ENCODE measurements at regions not wholly inside any gene's neighbourhood (a gene's known extent, or its start where the extent isn't known, plus 50 kb on each side); places are given as distances from the start of the nearest gene placed in this dataset.

- H3K27ac ChIP-seq (ENCODE audit: low read length): no peak overlapping the region
- no TSS peak for BruUV-seq (replicated peaks)
- no peaks in the 10 kb centered on the region for H3K27me3 ChIP-seq (ENCODE audit: control insufficient read depth, insufficient read depth, low read length)
- ChIA-PET POLR2A (no interaction called here), CTCF (no interaction called here)
- in situ Hi-C loops (cut with HindIII; ENCODE audit: low pct_unique_long_range_greater_than_20kb, low sequenced_read_pairs) (no loop called here), intact Hi-C loops (cut with micrococcal nuclease; ENCODE audit: unreplicated experiment) (no loop called here)
- H3K36me3 ChIP-seq (ENCODE audit: control insufficient read depth, insufficient read depth, low read length): no peaks in the 10 kb centered on the region
- H3K4me1 ChIP-seq (ENCODE audit: control insufficient read depth, insufficient read depth, low read length): no peaks in the 10 kb centered on the region
- ATAC-seq: peak; percentile 66; the same call in 1 of the 2 replicates
- no peak overlapping the region for H3K4me3 ChIP-seq (ENCODE audit: low read depth in 2 of 2, low read length in 2 of 2)
- DNase-seq (ENCODE audit: low read depth, low spot score): peak; percentile 53
- TF ChIP-seq TCF7L2 (IDR thresholded peaks at IDR 0.05; ENCODE audit: low read depth, low read length) (no peak), REST (IDR thresholded peaks at IDR 0.05; ENCODE audit: insufficient read depth in 1 of 2, low read depth in 2 of 2, low read length in 1 of 2) (no peak), SIN3A (IDR thresholded peaks at IDR 0.05; ENCODE audit: borderline replicate concordance, insufficient read depth, low read depth, low read length) (no peak), CTCF (IDR thresholded peaks at IDR 0.05) (no peak), POLR2AphosphoS5 (IDR thresholded peaks at IDR 0.05; ENCODE audit: low read depth, low read length) (no peak)
- H3K9me3 ChIP-seq (ENCODE audit: control insufficient read depth, insufficient read depth, low read depth, low read length): no peaks in the 10 kb centered on the region
These were observed 187.6 kb downstream of the CETN3 start for GRCh38 chr5:90221951-90222350.

GRCh38 chr5:90220554-90220953 is 189.0 kb downstream of the CETN3 start:
- no peaks in the 10 kb centered on the region for H3K9me3 ChIP-seq (ENCODE audit: control insufficient read depth, insufficient read depth, low read depth, low read length)
- ChIA-PET CTCF (no interaction called here), POLR2A (no interaction called here)
- DNase-seq (ENCODE audit: low read depth, low spot score): no peak
- in situ Hi-C loops (cut with HindIII; ENCODE audit: low pct_unique_long_range_greater_than_20kb, low sequenced_read_pairs) (no loop called here), intact Hi-C loops (cut with micrococcal nuclease; ENCODE audit: unreplicated experiment) (no loop called here)
- no TSS peak for BruUV-seq (replicated peaks)
- no peaks in the 10 kb centered on the region for H3K4me1 ChIP-seq (ENCODE audit: control insufficient read depth, insufficient read depth, low read length)
- no peak for TF ChIP-seq REST (IDR thresholded peaks at IDR 0.05; ENCODE audit: insufficient read depth in 1 of 2, low read depth in 2 of 2, low read length in 1 of 2)
- TF ChIP-seq TCF7L2 (IDR thresholded peaks at IDR 0.05; ENCODE audit: low read depth, low read length): no peak
- no peak for TF ChIP-seq POLR2AphosphoS5 (IDR thresholded peaks at IDR 0.05; ENCODE audit: low read depth, low read length)
- TF ChIP-seq SIN3A (IDR thresholded peaks at IDR 0.05; ENCODE audit: borderline replicate concordance, insufficient read depth, low read depth, low read length): no peak
- TF ChIP-seq CTCF (IDR thresholded peaks at IDR 0.05): no peak
- H3K27me3 ChIP-seq (ENCODE audit: control insufficient read depth, insufficient read depth, low read length): no peaks in the 10 kb centered on the region
- ATAC-seq: no peak
- no peak overlapping the region for H3K27ac ChIP-seq (ENCODE audit: low read length)
- H3K36me3 ChIP-seq (ENCODE audit: control insufficient read depth, insufficient read depth, low read length): no peaks in the 10 kb centered on the region
- H3K4me3 ChIP-seq (ENCODE audit: low read depth in 2 of 2, low read length in 2 of 2): no peak overlapping the region
